Glutamatergic neuron (in vitro differentiated cells): ENCODE measurements at regions not wholly inside any gene's neighbourhood (a gene's known extent, or its start where the extent isn't known, plus 50 kb on each side); places are given as distances from the start of the nearest gene placed in this dataset.

Source experiments
- DNase-seq: peaks from one replicate; pipeline ENCODE4 v3.0.0; 2022
- H3K27ac Mint-ChIP-seq: one replicate; pipeline ENCODE4 v1.8.0; 2020; ENCODE audit warnings: mild to moderate bottlenecking, mixed read lengths, inconsistent platforms; ENCODE audit not compliant: unreplicated experiment
- H3K27me3 Mint-ChIP-seq: one replicate; pipeline ENCODE4 v1.8.0; 2020; ENCODE audit warnings: mild to moderate bottlenecking, moderate library complexity, mixed read lengths, inconsistent platforms; ENCODE audit not compliant: unreplicated experiment
- H3K36me3 Mint-ChIP-seq: one replicate; pipeline ENCODE4 v1.8.0; 2020; ENCODE audit warnings: mild to moderate bottlenecking, mixed read lengths, inconsistent platforms; ENCODE audit not compliant: unreplicated experiment
- H3K4me1 Mint-ChIP-seq: one replicate; pipeline ENCODE4 v1.8.0; 2020; ENCODE audit warnings: mild to moderate bottlenecking, low read depth, mixed read lengths, inconsistent platforms; ENCODE audit not compliant: unreplicated experiment
- H3K4me3 Mint-ChIP-seq: one replicate; pipeline ENCODE4 v1.8.0; 2020; ENCODE audit warnings: mild to moderate bottlenecking, mixed read lengths, inconsistent platforms; ENCODE audit not compliant: unreplicated experiment
- H3K9me3 Mint-ChIP-seq: one replicate; pipeline ENCODE4 v1.8.0; 2020; ENCODE audit warnings: mild to moderate bottlenecking, moderate library complexity, mixed read lengths, inconsistent platforms; ENCODE audit not compliant: unreplicated experiment
- CTCF ChIP-seq: fragments of 200-600 bp; sonication (generic); IDR thresholded peaks from one replicate; pipeline ENCODE4 v1.5.0; 2021; ENCODE audit not compliant: partially characterized antibody, unreplicated experiment

DNA sequence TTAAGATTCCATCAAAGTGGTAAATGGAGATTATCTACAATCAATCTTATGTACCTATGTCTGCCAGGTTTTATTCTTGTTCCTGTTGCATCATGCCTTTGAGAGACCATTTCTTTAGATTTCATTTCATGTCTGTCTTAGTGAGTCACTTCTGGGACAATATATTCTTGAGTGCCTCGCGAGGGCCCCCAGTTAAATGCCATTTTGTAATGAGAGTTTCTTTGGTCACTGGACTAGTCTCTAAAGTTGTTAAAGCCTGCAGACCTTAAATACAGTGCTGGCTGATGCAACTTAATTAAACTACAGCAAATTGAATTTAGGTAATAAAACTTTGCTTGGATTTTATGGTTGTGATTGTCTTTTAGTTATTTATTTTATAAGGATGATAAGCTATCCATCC, 87.2 kb upstream of the PITX2 start:
- Mint-ChIP-seq H3K27me3 (no peaks in the 10 kb centered on the region), H3K27ac (no peak overlapping the region), H3K9me3 (peaks cover 2% of the 10 kb centered on the region), H3K36me3 (no peaks in the 10 kb centered on the region), H3K4me3 (no peak overlapping the region), H3K4me1 (no peaks in the 10 kb centered on the region)
- no peak for TF ChIP-seq CTCF
- no peak for DNase-seq

- no peak for TF ChIP-seq CTCF
- no peak overlapping the region for H3K4me3 Mint-ChIP-seq
- peaks cover 4% of the 10 kb centered on the region for H3K9me3 Mint-ChIP-seq
- no peak overlapping the region for H3K27ac Mint-ChIP-seq
- peaks cover 2% of the 10 kb centered on the region for H3K27me3 Mint-ChIP-seq
- no peaks in the 10 kb centered on the region for H3K36me3 Mint-ChIP-seq
- H3K4me1 Mint-ChIP-seq = no peaks in the 10 kb centered on the region
- DNase-seq = no peak
These were observed 89.6 kb upstream of the PITX2 start for GRCh38 chr4:110712486-110712885.

DNA sequence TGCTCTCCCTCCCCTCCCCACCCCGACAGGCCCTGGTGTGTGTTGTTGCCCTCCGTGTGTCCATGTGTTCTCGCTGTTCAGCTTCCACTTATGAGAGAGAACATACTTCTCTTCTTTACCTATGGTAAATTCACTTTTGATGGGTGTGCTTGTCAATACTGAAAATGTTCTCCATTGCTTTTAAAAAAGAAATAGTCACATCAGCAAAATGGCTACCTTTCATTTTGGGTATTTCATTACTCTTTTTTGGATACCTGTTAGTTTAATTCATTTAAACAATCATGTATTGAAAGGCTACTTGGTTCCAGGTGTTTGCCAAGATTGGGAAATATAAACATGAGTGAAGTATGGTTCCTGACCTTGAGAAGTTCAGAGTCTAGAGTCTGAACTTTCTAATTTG, 107.4 kb upstream of the PITX2 start:
- Mint-ChIP-seq H3K9me3 (no peaks in the 10 kb centered on the region), H3K27ac (no peak overlapping the region), H3K4me1 (no peaks in the 10 kb centered on the region), H3K27me3 (no peaks in the 10 kb centered on the region), H3K4me3 (no peak overlapping the region), H3K36me3 (no peaks in the 10 kb centered on the region)
- DNase-seq = no peak
- TF ChIP-seq CTCF = no peak

DNA sequence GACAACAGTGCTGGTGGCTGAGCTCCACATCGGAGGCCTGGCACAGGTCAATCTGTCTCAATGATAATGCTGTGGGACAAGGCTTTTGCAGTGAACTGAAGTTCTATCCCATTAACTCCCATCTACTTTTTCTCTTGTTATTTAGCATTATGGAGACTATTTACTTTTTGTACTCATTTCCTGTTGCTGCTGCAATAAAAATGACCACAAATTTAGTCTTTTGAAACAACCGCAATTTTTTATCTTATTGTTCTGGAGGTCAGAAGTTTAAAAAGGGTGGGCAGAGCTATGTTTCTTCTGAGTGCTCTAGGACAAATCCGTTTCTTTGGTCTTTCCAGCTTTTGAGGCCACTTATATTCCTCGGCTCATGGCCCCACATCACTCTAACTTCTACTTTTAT, 111.0 kb upstream of the PITX2 start:
- DNase-seq = no peak
- no peak for TF ChIP-seq CTCF
- H3K4me3 Mint-ChIP-seq = no peak overlapping the region
- no peaks in the 10 kb centered on the region for H3K9me3 Mint-ChIP-seq
- no peaks in the 10 kb centered on the region for H3K4me1 Mint-ChIP-seq
- H3K27ac Mint-ChIP-seq = no peak overlapping the region
- peaks cover 2% of the 10 kb centered on the region for H3K27me3 Mint-ChIP-seq
- no peaks in the 10 kb centered on the region for H3K36me3 Mint-ChIP-seq

GRCh38 chr4:110735686-110736085, 112.8 kb upstream of the PITX2 start:
- peaks cover 2% of the 10 kb centered on the region for H3K27me3 Mint-ChIP-seq
- peaks cover 1% of the 10 kb centered on the region for H3K9me3 Mint-ChIP-seq
- H3K4me1 Mint-ChIP-seq = no peaks in the 10 kb centered on the region
- H3K27ac Mint-ChIP-seq = no peak overlapping the region
- no peaks in the 10 kb centered on the region for H3K36me3 Mint-ChIP-seq
- TF ChIP-seq CTCF = no peak
- no peak overlapping the region for H3K4me3 Mint-ChIP-seq
- DNase-seq = no peak
